22Rv1 (cell line): ENCODE measurements at regions not wholly inside any gene's neighbourhood (a gene's known extent, or its start where the extent isn't known, plus 50 kb on each side); places are given as distances from the start of the nearest gene placed in this dataset.

Experiments
- CTCF ChIP-seq: fragments of 450-650 bp; IDR thresholded peaks from 2 replicates; pipeline ENCODE4 v1.5.1; 2017; ENCODE audit warnings: mild to moderate bottlenecking
- ZFX ChIP-seq: fragments of 450-650 bp; IDR thresholded peaks from 2 replicates; pipeline ENCODE4 v1.6.1; 2017; ENCODE audit warnings: antibody characterized with exemption, borderline replicate concordance

DNA sequence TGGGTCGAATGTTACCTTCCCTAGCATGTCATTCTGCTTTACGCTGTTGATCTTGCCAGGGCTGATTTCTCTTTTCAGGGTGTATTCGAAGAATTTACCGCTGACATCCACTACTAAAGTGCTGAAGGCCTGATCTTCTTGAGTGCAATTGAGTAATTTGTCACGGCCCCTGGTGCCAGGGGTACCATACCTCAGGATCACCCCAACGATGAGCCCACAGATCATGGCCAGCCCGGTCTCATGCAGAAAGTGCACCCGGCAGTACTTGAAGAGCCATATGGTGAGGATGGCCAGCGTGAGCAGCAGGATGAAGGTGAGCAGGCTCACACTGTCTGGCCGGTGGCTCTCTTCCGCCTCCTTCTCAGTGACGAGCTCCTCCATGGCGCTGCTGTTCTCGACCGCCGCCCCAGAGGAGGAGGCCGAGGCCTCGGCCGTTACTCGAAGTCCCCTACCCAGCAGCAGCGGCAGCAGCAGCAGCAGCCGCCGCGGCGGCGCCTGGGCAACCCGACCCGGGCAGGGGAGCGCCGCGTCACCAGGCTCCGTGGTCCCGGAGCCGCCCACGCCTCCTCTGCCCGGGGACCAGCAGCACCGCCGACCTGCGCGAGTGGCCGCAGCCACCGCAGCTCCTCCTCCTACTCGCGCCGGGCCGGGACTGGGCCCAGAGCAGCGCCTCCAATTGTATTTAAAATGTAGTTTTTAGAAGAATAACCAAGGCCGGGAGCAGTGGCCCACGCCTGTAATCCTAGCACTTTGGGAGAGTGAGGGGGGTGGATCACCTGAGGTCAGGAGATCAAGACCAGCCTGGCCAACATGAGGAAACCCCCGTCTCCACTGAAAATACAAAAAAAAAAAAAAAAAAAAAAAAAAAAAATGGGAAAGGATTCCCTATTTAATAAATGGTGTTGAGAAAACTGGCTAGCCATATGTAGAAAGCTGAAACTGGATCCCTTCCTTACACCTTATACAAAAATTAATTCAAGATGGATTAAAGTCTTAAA lies 58.5 kb upstream of the TMPO start:
- no peak for TF ChIP-seq CTCF
- TF ChIP-seq ZFX = no peak
